ENCODE measurements at regions not wholly inside any gene's neighbourhood (a gene's known extent, or its start where the extent isn't known, plus 50 kb on each side); places are given as distances from the start of the nearest gene placed in this dataset.

GRCh38 chr5:38187532-38187931 is 70.8 kb upstream of the EGFLAM start:
- ATAC-seq (ENCODE audit: poor library complexity) (no peak), DNase-seq (no peak)
- no peak overlapping the region for H3K4me3 Mint-ChIP-seq
- Histone ChIP-seq H3K9me3 (ENCODE audit: control insufficient read depth in 1 of 2, insufficient read depth in 1 of 2, low read length in 2 of 2) (peaks cover 0 to 5% of the 10 kb centered on the region in 2 experiments), H3K27me3 (ENCODE audit: control insufficient read depth in 1 of 2, insufficient read depth in 2 of 2, low read length in 2 of 2) (peaks cover 0 to 5% of the 10 kb centered on the region in 2 experiments), H3K36me3 (ENCODE audit: insufficient read depth, low read length) (no peaks in the 10 kb centered on the region), H3K27ac (ENCODE audit: low read depth in 1 of 2, low read length in 2 of 2) (no peak overlapping the region), H3K4me1 (ENCODE audit: insufficient read depth, low read length) (no peaks in the 10 kb centered on the region), H3K4me3 (ENCODE audit: low read length) (no peak overlapping the region)
- ChIA-PET CTCF (no interaction called here), POLR2A (no interaction called here)
- no peaks in the 10 kb centered on the region for H3K4me1 Mint-ChIP-seq (ENCODE audit: low read depth)
- no peak overlapping the region for H3K27ac Mint-ChIP-seq
- TF ChIP-seq CTCF (IDR thresholded peaks at IDR 0.05) = no peak
- H3K9me3 Mint-ChIP-seq = no peaks in the 10 kb centered on the region
- H3K27me3 Mint-ChIP-seq = peaks cover 41% of the 10 kb centered on the region
- no peaks in the 10 kb centered on the region for H3K36me3 Mint-ChIP-seq (ENCODE audit: low read depth)
- intact Hi-C loops (cut with DNase I, micrococcal nuclease) = no loop called here

GRCh38 chr5:38184627-38185026 is 73.7 kb upstream of the EGFLAM start:
- Mint-ChIP-seq H3K4me3 (no peak overlapping the region), H3K27me3 (peaks cover 44% of the 10 kb centered on the region), H3K36me3 (ENCODE audit: low read depth) (no peaks in the 10 kb centered on the region), H3K9me3 (no peaks in the 10 kb centered on the region), H3K27ac (no peak overlapping the region), H3K4me1 (ENCODE audit: low read depth) (no peaks in the 10 kb centered on the region)
- H3K9me3 ChIP-seq (ENCODE audit: control insufficient read depth in 1 of 2, insufficient read depth in 1 of 2, low read length in 2 of 2) = peaks cover 0 to 5% of the 10 kb centered on the region in 2 experiments
- POLR2A ChIA-PET = no interaction called here
- H3K27me3 ChIP-seq (ENCODE audit: control insufficient read depth in 1 of 2, insufficient read depth in 2 of 2, low read length in 2 of 2) = peaks cover 0 to 5% of the 10 kb centered on the region in 2 experiments
- intact Hi-C loops (cut with DNase I, micrococcal nuclease) = no loop called here
- H3K36me3 ChIP-seq (ENCODE audit: insufficient read depth, low read length) = no peaks in the 10 kb centered on the region
- H3K4me1 ChIP-seq (ENCODE audit: insufficient read depth, low read length) = no peaks in the 10 kb centered on the region
- DNase-seq = no peak
- CTCF ChIA-PET = no interaction called here
- H3K27ac ChIP-seq (ENCODE audit: low read depth in 1 of 2, low read length in 2 of 2) = no peak overlapping the region
- no peak overlapping the region for H3K4me3 ChIP-seq (ENCODE audit: low read length)
- ATAC-seq (ENCODE audit: poor library complexity) = no peak
- TF ChIP-seq CTCF (IDR thresholded peaks at IDR 0.05) = no peak

GRCh38 chr5:38182991-38183390 is 75.4 kb upstream of the EGFLAM start:
- Mint-ChIP-seq H3K9me3 (no peaks in the 10 kb centered on the region), H3K36me3 (ENCODE audit: low read depth) (no peaks in the 10 kb centered on the region), H3K4me3 (no peak overlapping the region), H3K4me1 (ENCODE audit: low read depth) (no peaks in the 10 kb centered on the region), H3K27ac (no peak overlapping the region), H3K27me3 (peaks cover 47% of the 10 kb centered on the region)
- H3K36me3 ChIP-seq (ENCODE audit: insufficient read depth, low read length) = no peaks in the 10 kb centered on the region
- no peaks in the 10 kb centered on the region for H3K9me3 ChIP-seq (ENCODE audit: control insufficient read depth in 1 of 2, insufficient read depth in 1 of 2, low read length in 2 of 2)
- ChIA-PET POLR2A (interaction anchor here (0.6 kb wide), 1 partner anchor 57 kb away, joined by 3 read pairs; no protein-coding TSS in a partner anchor), CTCF (no interaction called here)
- no peak overlapping the region for H3K4me3 ChIP-seq (ENCODE audit: low read length)
- ATAC-seq (ENCODE audit: poor library complexity) = no peak
- TF ChIP-seq CTCF (IDR thresholded peaks at IDR 0.05) = no peak
- no peak for DNase-seq
- H3K27me3 ChIP-seq (ENCODE audit: control insufficient read depth in 1 of 2, insufficient read depth in 2 of 2, low read length in 2 of 2) = peaks cover 0 to 5% of the 10 kb centered on the region in 2 experiments
- H3K4me1 ChIP-seq (ENCODE audit: insufficient read depth, low read length) = no peaks in the 10 kb centered on the region
- no peak overlapping the region for H3K27ac ChIP-seq (ENCODE audit: low read depth in 1 of 2, low read length in 2 of 2)
- intact Hi-C loops (cut with DNase I, micrococcal nuclease) = no loop called here

All from CD4-positive, alpha-beta T cell (primary cell).